Eye (tissue), 1 donor: ENCODE measurements at regions not wholly inside any gene's neighbourhood (a gene's known extent, or its start where the extent isn't known, plus 50 kb on each side); places are given as distances from the start of the nearest gene placed in this dataset.

Experiments used
- DNase-seq: peaks from one replicate; pipeline ENCODE4 v3.0.0-alpha.2; 2015

GRCh38 chr17:71699907-71700306, 420.9 kb upstream of the SOX9 start:
- DNase-seq, result no peak

DNA sequence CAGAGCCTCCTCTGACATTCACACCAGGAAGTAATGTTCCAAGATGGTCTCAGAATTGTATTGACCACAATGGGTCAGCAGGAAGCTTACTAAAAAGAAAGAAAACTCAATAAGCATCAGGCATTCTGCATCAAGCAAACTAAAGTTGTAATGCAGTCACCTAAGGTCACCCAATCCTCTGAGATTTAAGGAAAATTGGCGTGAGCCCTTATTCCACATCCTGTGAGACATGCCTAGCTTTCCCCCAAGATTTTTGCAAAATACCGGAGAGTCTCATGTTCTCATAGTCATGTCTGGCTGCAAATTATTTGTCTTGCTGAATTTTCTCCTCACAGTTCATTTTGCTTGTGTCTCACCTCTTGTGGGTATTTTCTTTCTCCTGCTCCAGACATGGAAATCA, 417.1 kb upstream of the SOX9 start:
- DNase-seq, result no peak

- DNase-seq, result peak; percentile 74
These were observed 411.4 kb upstream of the SOX9 start for GRCh38 chr17:71709271-71709890.

DNA sequence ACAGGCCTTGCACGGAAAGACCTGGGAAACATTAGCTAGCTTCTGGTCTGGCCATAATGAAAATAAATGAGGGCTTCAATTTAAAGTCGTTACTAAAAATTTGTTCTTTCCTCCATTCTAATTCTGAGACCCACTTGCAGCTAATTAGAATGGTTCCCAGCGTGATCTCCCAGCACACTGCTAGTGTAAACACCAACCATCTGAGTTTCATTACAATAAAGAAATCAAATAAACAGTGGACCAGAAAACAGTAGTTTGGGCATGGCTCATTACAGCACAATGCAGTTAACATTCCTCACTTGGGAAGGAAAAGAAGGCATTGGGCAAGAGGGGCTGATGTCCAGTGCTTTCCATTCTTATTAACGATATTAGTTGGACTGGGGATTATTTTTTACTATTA, 410.9 kb upstream of the SOX9 start:
- peak; percentile 61 for DNase-seq

- no peak for DNase-seq
These were observed 410.0 kb upstream of the SOX9 start for GRCh38 chr17:71710816-71711215.

DNA sequence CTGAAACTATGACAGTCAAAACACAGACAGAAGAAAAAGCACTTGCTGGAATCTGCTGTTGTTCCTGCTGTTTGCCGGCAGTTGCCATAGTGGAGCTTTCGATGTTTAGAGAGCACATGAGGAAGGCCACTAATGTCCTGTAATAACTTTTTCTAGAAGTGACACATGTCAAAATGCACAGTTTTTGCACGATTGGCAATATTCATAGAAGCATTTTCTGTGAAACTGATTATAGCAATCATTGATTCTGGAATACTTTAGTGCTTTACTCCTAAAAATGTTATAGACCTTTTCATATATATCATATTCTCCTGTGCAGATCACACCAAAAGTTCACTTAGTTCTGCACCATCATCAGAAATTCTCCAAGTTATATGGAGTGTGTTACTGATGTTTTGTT, 407.0 kb upstream of the SOX9 start:
- DNase-seq, result no peak

DNA sequence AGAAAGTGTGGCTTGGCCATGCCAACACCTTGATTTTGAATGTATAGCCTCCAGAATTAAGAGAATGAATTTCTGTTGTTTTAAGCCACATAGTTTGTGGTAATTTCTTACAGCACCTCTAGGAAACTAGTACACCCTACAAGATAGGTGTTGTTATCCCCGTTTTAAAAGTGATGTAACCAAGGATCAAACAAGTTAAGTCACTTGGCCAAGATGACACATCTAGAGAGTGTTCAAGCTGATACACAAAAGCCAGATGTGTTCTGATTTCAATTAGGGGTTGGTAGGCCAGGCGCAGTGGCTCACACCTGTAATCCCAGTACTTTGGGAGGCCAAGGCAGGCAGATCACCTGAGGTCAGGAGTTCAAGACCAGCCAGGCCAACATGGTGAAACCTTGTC, 396.5 kb upstream of the SOX9 start:
- no peak for DNase-seq

GRCh38 chr17:71725811-71726210, 395.0 kb upstream of the SOX9 start:
- no peak for DNase-seq

DNA sequence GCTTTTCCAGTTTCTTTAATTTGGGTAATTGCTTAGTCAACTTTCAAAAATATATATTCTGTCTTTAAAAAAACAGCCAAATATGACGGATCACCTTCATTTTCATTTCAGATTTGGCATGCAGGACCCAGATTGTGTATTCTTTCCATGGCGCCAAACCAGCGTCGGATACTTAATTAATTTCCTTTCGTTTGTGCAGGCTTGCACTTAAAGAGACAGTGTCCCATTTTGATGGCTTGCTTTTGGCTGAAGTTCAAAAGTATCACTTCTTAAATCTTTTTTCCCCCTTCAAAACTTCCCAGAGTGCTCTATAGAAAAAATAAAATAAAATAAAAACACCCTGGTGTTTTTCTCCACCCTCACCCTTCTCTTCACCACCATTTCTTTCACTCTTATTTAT, 394.5 kb upstream of the SOX9 start:
- DNase-seq, result peak; percentile 15

DNA sequence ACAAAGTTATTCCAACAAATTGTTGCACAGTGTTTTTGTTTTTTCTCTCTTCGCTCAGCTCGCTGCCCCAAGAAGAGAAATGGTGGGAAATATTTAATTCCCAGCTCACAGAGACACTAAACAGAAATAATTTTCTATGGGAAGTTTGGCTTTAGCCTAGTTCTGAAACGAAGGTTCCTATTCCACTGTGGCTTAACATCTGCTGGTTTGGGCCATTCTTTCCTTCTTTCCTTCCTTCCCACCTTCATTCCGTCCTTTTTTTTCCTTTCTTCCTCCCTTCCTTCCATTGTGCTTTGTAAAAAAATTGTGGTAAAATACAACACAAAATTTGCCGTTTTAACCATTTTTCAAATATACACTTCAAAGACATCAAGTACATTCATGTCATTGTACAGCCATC, 393.5 kb upstream of the SOX9 start:
- DNase-seq, result no peak

DNA sequence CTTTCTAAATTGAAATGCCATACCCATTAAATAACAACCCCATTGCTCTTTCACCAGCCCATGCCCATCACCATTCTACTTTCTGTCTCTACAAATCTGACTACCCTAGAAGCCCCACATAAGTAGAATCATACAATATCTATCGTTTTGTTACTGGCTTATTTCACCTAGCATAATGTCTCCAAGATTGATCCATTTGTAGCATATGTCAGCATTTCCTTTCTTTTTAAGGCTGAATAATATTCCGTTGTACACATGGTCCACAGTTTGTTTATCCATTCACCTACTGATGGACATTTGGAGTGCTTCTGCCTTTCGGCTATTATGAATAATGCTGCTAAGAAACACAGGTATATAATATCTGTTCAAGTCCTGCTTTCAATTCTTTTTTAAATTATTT, 393.1 kb upstream of the SOX9 start:
- no peak for DNase-seq

DNA sequence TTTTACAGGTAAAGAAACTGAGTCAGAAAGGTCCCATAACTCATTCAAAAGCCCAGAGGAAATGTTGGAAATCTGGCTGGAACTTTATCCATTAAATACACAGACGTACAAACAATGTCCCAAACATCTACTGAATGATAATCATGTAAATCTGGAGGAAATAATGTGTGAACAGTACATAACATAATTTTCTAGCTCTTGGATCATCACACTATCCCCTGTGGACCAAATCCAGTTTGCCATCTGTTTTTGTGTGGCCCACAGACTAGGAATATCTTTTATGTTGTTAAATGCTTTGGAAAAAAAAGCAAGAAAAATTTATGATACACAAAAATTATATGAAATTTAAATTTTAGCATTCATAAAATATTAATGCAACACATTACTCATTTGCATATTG, 389.9 kb upstream of the SOX9 start:
- no peak for DNase-seq

DNA sequence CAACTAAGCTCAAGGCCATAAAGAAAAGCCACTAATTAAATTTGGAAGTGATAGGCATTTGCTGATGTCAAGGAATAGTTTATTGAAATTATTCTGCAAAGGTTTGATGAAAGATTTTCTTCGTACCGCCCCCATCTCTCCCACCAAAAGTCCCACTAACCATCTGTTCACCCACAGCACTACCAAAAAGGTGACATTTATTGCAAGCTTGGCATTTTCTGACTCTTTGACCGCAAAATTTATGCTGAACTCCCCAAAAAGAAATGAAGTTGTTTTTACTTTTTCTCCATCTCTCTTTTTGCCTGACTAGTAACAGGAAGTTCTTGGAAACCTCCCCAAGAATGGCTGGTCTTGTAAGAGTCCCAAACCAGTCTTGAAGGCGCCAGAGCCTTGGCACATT, 384.9 kb upstream of the SOX9 start:
- no peak for DNase-seq

DNA sequence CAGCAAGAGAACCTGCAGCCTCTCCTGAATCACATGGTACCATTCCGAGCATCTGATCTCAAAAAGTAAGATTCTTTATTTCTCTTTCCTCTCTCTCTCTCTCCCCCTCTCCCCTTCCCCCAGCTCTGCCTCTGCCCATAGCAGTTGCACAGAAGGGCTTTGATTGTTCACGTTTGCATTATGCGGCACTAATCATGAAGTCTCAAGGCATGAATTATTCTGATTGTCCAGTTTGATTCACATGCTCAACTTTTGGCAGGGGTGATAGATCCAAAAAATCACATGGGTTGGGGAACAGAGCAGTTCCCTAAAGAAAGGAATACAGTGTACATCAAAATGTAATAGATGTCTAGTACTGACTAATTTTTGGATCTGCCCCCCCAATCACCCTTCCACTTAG, 380.0 kb upstream of the SOX9 start:
- DNase-seq, result no peak

DNA sequence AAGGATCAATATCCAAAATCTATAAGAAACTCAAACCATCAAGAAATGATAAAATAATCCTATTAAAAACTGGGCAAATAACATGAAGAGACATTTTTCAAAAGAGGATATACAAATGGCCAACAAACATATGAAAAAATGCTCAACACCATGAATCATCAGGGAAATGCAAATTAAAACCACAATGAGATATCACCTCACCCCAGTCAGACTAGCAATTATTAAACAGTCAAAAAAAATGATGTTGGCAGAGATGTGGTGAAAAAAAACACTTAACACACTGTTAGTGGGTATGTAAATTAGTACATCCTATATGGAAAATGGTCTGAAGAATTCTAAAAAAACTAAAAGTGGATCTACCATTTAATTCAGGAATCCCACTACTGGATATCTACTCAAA, 379.0 kb upstream of the SOX9 start:
- DNase-seq, result no peak

DNA sequence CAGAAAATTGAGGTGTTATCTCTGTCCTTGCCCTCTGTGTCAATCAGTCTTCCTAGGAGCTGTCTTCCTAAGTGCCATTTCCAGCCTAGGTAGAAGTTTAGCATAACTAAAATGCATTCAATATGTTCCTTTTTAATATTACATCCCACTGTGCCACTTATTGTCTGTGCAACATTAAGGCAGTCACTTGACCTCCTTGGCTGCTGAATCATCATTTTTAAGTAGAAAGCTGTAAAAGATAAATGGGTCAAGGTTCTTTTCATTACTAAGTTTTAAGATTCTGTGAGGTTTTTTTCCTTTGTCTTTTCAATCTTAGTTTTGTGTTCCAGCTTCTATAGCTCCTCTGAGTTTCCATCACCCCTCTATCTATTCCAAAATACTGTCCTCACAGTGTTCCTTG, 371.9 kb upstream of the SOX9 start:
- DNase-seq, result no peak

DNA sequence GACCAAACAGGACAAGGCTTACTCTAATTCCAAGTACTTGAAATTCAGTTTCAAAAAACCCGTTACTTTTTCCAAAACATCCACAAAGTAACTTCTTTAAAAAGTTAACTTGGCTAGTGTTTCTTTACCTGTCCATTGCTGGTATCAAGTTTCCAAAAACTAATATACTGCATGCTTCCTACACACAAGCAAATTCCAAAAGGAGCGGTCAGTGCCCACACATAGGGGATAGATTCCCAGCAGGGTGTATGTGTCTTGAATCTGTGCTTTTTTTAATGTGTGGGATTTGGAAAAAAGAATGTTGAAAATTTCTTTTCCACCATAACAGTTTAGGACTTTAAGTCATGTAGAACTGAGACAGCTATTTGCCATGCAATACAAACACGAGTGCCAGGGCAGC, 367.8 kb upstream of the SOX9 start:
- DNase-seq, result no peak

DNA sequence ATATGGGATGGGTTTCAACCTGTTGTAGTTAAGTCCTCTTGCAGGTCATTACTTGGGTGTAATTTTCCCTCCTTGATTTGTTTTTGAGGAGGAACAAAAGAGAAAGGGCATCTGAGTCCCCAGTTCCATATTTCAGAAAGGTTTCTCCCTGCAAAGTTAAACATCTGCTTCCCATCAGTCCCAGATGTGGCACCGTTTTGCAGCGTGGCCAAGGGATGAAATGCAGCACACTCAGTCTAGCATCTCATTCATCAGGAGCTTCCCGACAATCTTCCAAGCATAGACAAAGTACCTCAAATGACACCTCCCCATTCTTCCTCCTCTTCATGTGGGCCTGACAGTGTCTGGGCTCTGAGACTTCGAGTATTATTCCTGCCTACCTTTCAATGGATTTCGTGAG, 363.7 kb upstream of the SOX9 start:
- DNase-seq, result peak; percentile 8

GRCh38 chr17:71757956-71758355, 362.9 kb upstream of the SOX9 start:
- no peak for DNase-seq

- no peak for DNase-seq
These were observed 361.3 kb upstream of the SOX9 start for GRCh38 chr17:71759422-71760060.

DNA sequence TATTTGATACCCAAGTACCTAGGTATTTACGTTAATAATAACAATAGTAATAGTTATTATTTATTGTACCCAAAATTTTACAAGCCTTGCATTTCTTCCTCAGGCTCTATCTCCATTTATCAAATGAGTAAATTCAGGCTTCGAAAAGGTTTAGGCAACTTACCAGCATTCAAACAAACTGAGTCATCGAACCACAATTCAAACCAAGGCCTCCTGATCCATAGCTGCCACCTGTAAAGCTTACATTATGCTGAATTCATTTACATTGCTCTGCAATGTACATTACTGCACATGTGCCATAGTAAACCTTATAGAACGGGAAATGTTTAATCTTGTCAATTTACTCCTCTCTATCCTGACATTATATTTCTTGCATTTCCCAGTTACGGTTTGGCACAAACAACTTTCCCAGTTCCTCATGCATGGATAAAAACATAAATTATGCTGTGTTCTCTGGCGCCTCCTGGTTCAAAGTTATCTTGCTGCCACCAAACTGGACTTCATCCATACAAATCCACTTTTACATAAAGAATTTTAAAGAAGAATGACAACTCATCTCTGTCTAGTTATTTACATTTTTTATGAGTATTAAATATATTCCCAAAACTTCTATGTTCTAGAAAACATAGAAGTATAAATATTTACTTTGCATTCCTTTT, 360.6 kb upstream of the SOX9 start:
- no peak for DNase-seq

- DNase-seq, result no peak
These were observed 358.3 kb upstream of the SOX9 start for GRCh38 chr17:71762526-71762925.

GRCh38 chr17:71764505-71764904, 356.3 kb upstream of the SOX9 start:
- peak; percentile 56 for DNase-seq

DNA sequence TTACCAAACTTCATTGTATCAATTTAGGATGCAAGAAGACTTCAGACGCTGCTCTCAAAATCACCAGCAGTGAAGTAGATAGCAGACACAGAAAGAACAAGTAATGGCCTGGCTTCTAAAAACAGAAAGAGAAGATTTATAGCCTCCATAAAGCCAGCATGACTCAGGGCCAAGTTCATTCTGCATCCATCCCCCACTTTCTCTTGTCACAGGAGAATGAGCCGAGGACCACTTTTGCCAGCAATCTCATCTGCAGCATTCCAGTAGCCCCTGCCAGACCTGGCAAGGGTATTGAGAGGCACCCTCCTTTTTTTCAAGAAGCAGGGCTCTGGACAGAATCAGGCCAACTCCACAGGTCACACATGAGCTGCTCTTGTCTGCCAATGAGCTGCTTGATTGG, 355.4 kb upstream of the SOX9 start:
- no peak for DNase-seq

- DNase-seq, result no peak
These were observed 351.0 kb upstream of the SOX9 start for GRCh38 chr17:71769850-71770249.
